Large intestine (tissue), 3 donors: ENCODE measurements at regions not wholly inside any gene's neighbourhood (a gene's known extent, or its start where the extent isn't known, plus 50 kb on each side); places are given as distances from the start of the nearest gene placed in this dataset.
"Not testable (repeated sequence)": the region's sequence is repeated elsewhere in the genome, so short reads cannot be mapped to it uniquely, and the experiment has no call there.

ENCODE experiments used
- DNase-seq, 2 donors: peaks; one replicate each; pipeline versions ENCODE4 v3.0.0 to v3.0.0-alpha.2; 2013
- H3K27ac ChIP-seq: one replicate; pipeline ENCODE4 v1.5.1; 2013; ENCODE audit warnings: low read length
- H3K27me3 ChIP-seq: 2 replicates; pipeline ENCODE4 v1.6.1; 2013; ENCODE audit warnings: low read length; ENCODE audit not compliant: control insufficient read depth, insufficient read depth
- H3K36me3 ChIP-seq: 2 replicates; pipeline ENCODE4 v1.6.1; 2013; ENCODE audit warnings: low read length; ENCODE audit not compliant: control insufficient read depth, insufficient read depth
- H3K4me1 ChIP-seq: one replicate; pipeline ENCODE4 v1.6.1; 2013; ENCODE audit warnings: low read length; ENCODE audit not compliant: control insufficient read depth, insufficient read depth
- H3K4me3 ChIP-seq: one replicate; pipeline ENCODE4 v1.5.1; 2013; ENCODE audit warnings: low read length
- H3K9me3 ChIP-seq: one replicate; pipeline ENCODE4 v1.6.1; 2013; ENCODE audit warnings: mild to moderate bottlenecking, low read depth, low read length, moderate library complexity; ENCODE audit not compliant: control insufficient read depth
- WGBS: methylation state at CpG from one replicate; pipeline ENCODE4 v1.1.5; 2013; ENCODE audit warnings: low lambda C conversion rate; ENCODE audit not compliant: insufficient coverage; 5-methylcytosine and 5-hydroxymethylcytosine counted together

DNA sequence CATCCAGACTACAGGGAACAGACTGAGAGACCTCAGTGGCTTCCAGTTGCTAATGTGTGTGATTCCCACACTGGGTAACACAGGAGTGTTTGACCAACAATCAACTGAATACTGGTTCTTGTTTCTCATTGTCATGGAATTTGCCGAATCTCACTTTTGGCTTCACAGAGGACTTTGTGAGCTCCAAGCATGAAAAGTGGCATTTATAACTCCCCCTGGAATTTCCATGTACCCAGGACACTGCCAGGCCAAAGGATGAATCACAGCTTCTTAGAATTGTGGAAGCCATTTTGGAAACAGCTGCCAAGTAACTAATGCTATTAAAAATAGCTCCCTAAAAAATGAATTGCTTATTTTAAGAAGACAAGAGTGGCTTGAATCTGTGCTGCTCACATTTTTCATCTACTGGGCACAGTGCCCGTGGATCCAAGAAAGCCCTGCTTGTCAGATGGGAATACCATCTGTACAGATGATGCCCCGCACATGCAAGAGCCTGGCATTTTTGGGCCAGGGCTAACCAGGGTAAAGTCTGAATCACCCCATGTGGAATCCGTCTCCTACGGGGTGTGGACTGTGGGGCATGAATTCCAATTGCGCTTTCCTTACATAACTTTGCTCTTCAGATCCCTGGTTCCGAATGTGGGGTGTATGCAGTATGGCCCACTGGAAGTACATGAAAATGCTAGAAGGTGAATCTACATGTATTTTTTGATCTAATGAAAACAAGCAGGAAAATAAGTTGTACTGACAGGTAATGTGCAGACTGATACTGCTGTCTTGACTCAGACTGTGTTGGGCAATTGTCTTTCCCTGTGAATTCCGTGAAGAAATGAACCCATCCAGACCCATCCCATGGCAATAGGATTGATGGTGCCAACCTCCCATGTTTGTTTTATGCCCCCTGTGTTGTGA is 487.3 kb downstream of the SIPA1L2 start:
- no peaks in the 10 kb centered on the region for H3K36me3 ChIP-seq
- peaks cover 3% of the 10 kb centered on the region for H3K9me3 ChIP-seq
- H3K27me3 ChIP-seq: no peaks in the 10 kb centered on the region
- no CpG with 5 or more reads among the region's 8 CpGs for WGBS
- peak; percentile 20 to 52 for DNase-seq
- no peak overlapping the region for H3K4me3 ChIP-seq
- no peaks in the 10 kb centered on the region for H3K4me1 ChIP-seq
- no peak overlapping the region for H3K27ac ChIP-seq

DNA sequence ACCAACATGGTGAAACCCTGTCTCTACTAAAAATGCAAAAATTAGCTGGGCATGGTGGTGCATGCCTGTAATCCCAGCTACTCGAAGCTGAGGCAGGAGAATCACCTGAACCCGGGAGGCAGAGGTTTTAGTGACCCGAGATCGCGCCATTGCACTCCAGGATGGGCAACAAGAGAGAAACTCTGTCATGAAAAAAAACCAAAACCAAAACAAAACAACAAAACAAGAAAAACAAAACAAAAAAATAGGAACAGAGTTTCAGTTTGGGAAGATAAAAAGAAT is 488.8 kb downstream of the SIPA1L2 start:
- not testable (repeated sequence) for H3K36me3 ChIP-seq
- WGBS: no CpG with 5 or more reads among the region's 5 CpGs

DNA sequence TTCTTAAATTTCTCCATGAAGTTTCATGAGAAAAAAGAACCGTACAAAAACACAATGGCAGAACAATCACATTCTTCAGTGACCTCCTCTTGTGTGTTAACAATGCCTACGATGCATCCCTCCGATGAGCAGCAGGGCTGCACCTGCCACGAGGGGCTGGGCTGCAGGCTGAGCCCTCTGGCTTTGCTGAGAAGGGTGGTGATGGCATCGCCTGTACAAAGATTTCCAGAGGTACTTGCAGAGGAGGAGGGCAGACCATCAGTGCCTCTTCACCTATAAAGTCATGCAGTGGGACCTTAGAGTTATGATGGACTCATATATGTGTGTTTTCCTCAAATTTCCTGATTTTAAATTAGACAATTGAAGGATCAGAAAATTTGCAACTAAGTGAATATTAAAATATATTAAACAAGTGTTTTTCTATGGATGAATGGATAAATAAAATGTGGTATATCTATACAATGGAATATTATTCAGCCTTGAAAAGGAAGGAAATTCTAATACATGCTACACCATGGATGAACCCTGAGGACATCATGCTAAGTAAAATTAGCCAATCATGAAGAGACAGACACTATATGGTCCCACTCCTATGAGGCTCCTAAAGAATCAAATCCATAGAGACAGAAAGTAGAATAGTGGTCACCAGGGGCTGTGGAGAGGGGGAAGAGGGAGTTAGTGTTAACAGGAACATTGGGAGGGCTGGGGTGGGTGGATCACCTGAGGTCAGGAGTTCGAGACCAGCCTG is 489.3 kb downstream of the SIPA1L2 start:
- WGBS: 100% methylated on average over 1 of the region's 6 CpGs
- no peaks in the 10 kb centered on the region for H3K4me1 ChIP-seq
- H3K27me3 ChIP-seq: no peaks in the 10 kb centered on the region
- no peak overlapping the region for H3K27ac ChIP-seq
- no peaks in the 10 kb centered on the region for H3K36me3 ChIP-seq
- no peak for DNase-seq
- H3K9me3 ChIP-seq: peaks cover 3% of the 10 kb centered on the region
- no peak overlapping the region for H3K4me3 ChIP-seq

More for the DNA sequence above, 488.8 kb downstream of the SIPA1L2 start:
- not testable (repeated sequence) for DNase-seq, H3K27me3 ChIP-seq, H3K4me3 ChIP-seq, H3K9me3 ChIP-seq, H3K4me1 ChIP-seq, H3K27ac ChIP-seq

GRCh38 chr1:232139444-232139843 is 490.5 kb downstream of the SIPA1L2 start:
- Histone ChIP-seq H3K4me3 (no peak overlapping the region), H3K27ac (no peak overlapping the region), H3K36me3 (no peaks in the 10 kb centered on the region), H3K4me1 (no peaks in the 10 kb centered on the region), H3K27me3 (no peaks in the 10 kb centered on the region), H3K9me3 (peaks cover 3% of the 10 kb centered on the region)
- WGBS: 100% methylated on average over 1 of the region's 6 CpGs
- no peak for DNase-seq

DNA sequence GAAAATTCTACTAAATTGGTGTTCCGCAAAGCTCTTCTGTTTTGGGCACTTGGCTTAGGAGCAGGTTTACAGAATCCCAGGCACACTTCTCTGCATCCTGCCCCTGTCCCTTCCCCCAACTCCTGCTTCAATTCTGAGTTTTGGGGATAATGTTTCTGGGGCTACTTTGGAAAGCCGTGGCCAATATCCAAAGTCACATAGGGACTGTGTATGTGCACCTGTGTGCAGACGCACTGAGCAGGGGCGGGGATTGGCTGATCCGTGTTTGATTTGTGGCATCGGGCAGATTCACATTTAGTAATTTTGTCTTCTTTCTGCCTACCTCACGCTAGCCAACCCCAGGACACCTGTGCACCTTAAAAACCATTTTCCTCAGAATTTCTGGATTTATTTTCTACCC is 491.9 kb downstream of the SIPA1L2 start:
- WGBS: 75% methylated on average over 1 of the region's 7 CpGs
- Histone ChIP-seq H3K27me3 (no peaks in the 10 kb centered on the region), H3K27ac (no peak overlapping the region), H3K4me3 (no peak overlapping the region), H3K36me3 (no peaks in the 10 kb centered on the region), H3K9me3 (peaks cover 3% of the 10 kb centered on the region), H3K4me1 (no peaks in the 10 kb centered on the region)
- DNase-seq: no peak

GRCh38 chr1:232137066-232137465 is 492.9 kb downstream of the SIPA1L2 start:
- Histone ChIP-seq H3K4me3 (no peak overlapping the region), H3K36me3 (no peaks in the 10 kb centered on the region), H3K27ac (no peak overlapping the region), H3K9me3 (peaks cover 3% of the 10 kb centered on the region), H3K27me3 (no peaks in the 10 kb centered on the region), H3K4me1 (no peaks in the 10 kb centered on the region)
- no peak for DNase-seq
- WGBS: no CpG with 5 or more reads among the region's 3 CpGs

DNA sequence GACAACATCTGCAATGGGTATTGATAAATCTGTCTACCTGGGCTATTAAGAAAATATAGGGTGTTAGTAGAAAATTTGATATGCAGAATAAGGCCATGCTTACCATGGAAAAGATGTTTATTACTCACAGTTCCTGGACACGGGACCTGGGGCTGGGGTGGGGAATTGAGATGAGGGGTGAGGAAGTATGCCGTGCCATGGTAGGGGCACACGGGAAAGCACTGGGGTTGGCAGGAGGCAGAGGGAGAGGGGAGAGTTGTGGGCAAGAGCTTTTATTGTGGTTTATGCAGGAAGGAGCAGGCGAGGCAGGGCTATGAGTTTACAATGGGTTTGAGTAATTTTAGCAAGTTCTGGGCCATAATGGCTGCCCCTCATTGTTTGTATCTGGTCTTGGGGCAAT is 493.8 kb downstream of the SIPA1L2 start:
- Histone ChIP-seq H3K9me3 (peaks cover 3% of the 10 kb centered on the region), H3K27me3 (no peaks in the 10 kb centered on the region), H3K4me1 (no peaks in the 10 kb centered on the region), H3K27ac (no peak overlapping the region), H3K36me3 (no peaks in the 10 kb centered on the region), H3K4me3 (no peak overlapping the region)
- no peak for DNase-seq
- WGBS: no CpG with 5 or more reads among the region's 4 CpGs

DNA sequence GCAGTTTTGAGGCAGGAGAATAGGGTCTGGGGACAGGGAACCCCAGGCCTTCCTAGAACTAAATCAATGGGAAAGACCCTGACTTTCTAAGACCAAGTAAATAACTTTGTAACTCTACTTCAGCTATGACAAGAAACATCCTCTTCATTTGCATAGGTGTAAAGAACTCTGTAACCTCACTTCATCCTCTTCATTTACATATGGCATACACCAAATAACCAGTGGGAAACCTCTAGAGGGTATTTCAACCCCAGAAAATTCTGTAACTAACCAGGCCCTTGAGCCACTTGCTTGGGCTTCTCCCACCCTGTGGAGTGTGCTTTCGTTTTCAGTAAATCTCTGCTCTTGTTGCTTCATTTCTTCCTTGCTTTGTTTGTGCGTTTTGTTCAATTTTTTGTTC is 495.6 kb downstream of the SIPA1L2 start:
- no peaks in the 10 kb centered on the region for H3K9me3 ChIP-seq
- WGBS: no CpG with 5 or more reads among the region's 2 CpGs
- no peaks in the 10 kb centered on the region for H3K36me3 ChIP-seq
- H3K4me1 ChIP-seq: no peaks in the 10 kb centered on the region
- H3K27me3 ChIP-seq: no peaks in the 10 kb centered on the region
- DNase-seq: no peak
- no peak overlapping the region for H3K27ac ChIP-seq
- H3K4me3 ChIP-seq: no peak overlapping the region

DNA sequence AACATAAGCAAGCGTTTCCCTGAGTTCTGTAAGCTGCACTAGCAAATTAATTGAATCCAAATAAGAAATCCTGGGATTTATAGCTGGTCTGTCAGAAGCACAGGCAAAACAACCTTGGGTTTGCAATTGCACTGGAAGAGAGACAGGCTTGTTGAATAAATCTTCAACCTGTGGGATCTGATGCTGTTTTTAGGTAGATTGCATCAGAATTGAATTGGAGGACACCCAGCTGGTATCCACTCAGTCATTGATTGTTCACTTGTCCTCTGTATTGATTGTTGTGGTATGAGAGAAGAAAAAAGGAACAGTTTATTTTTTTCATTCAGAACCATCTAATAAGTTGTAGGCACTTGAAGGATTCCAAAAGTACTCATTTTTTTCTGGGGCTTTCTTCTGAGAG is 497.4 kb downstream of the SIPA1L2 start:
- Histone ChIP-seq H3K9me3 (no peaks in the 10 kb centered on the region), H3K4me3 (no peak overlapping the region), H3K27ac (no peak overlapping the region), H3K36me3 (no peaks in the 10 kb centered on the region), H3K4me1 (no peaks in the 10 kb centered on the region), H3K27me3 (no peaks in the 10 kb centered on the region)
- WGBS: no CpG with 5 or more reads among the region's 1 CpG
- DNase-seq: no peak

- no peaks in the 10 kb centered on the region for H3K4me1 ChIP-seq
- H3K4me3 ChIP-seq: no peak overlapping the region
- peaks cover 3% of the 10 kb centered on the region for H3K27me3 ChIP-seq
- DNase-seq: no peak
- no peaks in the 10 kb centered on the region for H3K36me3 ChIP-seq
- no peak overlapping the region for H3K27ac ChIP-seq
- H3K9me3 ChIP-seq: no peaks in the 10 kb centered on the region
- WGBS: 100% methylated on average over 1 of the region's 1 CpG
These were observed 498.1 kb downstream of the SIPA1L2 start for GRCh38 chr1:232131715-232132391.
